GM18505 (cell line): ENCODE measurements at regions not wholly inside any gene's neighbourhood (a gene's known extent, or its start where the extent isn't known, plus 50 kb on each side); places are given as distances from the start of the nearest gene placed in this dataset.

Source experiments
- ATAC-seq: cut with Tn5 transposase; IDR thresholded peaks from one replicate; pipeline ENCODE4 v1.9.1; 2021; ENCODE audit not compliant: unreplicated experiment
- POLR2A ChIP-seq: IDR thresholded peaks from 4 replicates; pipeline ENCODE4 v1.6.1; 2011; ENCODE audit warnings: borderline replicate concordance; ENCODE audit not compliant: insufficient read depth, insufficient read length; ENCODE audit errors: extremely low read depth

DNA sequence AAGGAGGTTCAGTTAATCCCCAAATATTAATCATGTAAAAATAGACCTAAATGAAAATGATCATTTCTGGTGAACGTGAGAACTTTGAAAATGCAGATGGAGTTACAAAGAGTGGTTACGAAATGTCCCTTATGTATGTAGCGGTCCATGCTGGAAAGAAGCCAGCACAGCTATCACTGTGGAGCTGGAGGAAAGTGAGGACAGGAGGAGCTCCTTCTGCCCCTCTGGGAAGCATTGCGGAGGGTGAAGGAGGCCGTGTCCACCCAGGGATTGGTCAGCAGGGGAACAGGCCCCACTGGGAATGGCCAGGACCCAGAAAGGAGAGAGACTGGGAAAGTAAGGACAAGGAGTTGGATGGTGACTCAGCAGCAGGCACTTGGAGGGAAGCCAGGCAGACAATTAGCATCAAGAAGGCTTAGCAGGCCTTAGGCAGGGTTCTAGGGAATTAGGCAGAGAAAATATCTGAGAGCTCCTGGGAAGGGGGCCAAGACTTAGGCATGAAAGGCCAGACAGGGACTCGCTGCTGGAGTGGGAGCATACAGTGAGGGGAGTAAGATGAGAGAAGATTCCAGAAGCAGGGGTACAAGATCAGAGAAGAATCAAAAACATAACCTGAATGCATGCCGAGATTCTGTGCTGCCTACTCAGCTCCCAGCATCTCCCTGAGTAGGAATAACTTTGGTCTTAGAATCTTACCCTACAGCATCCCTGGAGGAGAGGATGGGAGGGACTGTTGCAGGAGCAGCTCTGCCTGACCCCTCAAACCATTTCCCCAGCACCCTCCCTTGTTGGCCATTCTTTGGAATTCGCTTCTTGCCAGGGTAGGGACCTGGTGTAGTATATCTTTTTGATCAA, 171.0 kb upstream of the UMPS start:
- ATAC-seq = no peak
- TF ChIP-seq POLR2A = no peak

DNA sequence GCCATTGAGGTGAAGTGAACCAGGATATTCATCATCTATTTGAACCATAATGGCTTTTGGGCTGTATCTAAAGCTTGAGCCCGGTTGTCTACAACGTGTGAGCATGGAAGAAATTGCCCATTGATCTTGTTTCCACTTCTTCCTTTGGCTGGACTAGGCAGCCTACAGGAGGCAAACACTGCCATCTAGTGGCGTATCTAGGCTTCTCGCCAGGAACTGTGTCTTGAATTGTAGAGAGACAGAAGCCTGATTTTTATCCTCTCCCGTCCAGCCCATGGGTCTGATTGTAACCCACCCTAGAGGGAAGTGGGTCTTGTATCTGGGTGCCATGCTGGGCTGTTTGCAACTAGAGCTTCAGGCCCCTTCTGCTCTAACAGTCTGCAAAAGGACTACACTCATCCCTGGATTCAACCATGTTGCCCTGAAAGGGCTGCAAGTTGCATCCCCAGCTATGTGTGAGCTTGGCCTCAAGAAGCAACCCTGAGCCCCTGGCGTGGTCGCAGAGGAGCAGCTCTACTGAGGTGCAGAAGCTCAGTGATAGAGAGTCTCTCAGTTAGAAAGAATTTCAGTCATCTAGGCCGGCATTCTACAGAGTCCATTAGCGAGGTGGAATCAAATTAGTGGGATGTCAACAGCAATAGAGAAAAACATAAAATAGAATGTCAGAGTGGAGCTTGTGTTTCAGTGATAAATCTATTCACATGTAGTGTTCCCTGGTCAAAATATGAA, 170.2 kb upstream of the UMPS start:
- no peak for TF ChIP-seq POLR2A
- ATAC-seq = no peak

DNA sequence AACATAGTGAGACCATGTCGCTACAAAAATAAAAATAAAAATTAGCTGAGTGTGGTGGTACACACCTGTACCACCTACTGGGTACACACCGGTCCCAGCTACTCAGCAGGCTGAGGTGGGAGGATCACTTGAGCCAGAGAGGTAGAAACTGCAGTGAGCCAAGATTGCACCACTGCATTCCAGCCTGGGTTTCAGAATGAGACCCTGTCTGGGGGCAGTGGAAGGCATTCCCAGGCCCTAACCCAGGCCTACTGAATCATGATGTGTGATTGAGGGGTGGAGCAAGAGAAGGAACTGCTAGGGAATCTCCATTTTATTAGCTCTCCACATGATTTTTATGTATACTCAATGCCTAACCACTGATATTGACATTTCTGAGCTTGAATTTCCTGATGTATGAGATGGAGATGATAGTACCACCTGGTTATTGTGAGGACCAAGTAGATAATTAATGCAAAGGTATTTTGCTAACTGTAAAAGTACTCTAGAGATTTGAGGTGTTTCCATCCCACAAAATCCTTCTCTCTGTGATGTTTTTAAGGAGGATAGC, 169.5 kb upstream of the UMPS start:
- ATAC-seq = no peak
- TF ChIP-seq POLR2A = no peak

DNA sequence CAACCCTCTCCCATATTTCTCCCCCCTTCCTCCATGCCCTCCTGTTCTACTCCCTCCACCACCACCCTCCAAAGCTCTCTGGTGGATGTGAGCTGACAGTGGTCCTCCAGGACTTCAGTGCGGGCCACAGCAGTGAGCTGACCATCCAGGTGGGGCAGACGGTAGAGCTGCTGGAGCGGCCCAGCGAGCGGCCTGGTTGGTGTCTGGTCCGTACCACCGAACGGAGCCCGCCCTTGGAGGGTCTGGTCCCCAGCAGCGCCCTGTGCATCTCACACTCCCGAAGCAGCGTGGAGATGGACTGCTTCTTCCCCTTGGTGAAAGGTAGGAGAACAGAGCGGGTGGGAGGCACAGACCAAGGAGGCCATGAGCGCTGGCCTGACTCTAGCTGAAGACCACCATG, 167.5 kb upstream of the UMPS start:
- no peak for TF ChIP-seq POLR2A
- ATAC-seq = no peak

DNA sequence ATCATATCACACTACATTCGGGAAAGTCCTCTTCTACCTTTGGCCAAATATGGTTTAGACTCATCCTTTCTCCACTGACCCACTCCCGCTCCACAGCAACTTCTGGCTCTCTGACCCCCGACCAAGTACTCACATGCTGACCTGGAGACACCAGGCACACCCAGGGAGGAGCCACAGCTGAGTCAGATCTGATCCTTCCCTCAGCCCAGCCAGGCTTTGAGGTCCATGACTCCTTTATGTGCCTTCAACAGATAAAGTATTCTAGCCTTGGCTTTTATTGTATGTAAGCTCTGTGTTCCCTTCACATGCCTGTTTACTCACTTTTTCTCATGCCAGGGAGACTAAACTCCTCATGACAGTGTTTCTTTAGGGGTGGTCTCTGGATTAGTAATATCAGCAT, 166.9 kb upstream of the UMPS start:
- TF ChIP-seq POLR2A = no peak
- no peak for ATAC-seq

DNA sequence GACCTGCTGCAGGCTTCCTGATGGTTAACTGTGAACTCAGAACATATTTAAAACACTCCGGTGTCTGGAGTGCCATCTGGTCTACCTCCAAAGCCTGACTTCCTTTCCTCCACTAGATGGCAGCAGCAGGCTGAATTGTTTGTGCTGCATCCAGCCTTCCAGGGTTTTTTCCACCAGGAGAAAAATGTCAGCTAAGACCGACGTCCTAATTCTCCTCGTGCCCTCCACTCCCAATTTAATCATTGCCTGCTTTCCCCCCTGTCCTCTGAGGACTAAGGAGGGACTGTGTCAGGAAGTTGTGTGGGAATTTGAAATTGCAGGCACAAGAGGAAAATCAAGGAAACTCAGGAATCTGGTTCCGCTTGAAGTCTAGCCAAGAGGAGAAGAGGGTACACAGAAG, 165.2 kb upstream of the UMPS start:
- ATAC-seq = no peak
- no peak for TF ChIP-seq POLR2A

DNA sequence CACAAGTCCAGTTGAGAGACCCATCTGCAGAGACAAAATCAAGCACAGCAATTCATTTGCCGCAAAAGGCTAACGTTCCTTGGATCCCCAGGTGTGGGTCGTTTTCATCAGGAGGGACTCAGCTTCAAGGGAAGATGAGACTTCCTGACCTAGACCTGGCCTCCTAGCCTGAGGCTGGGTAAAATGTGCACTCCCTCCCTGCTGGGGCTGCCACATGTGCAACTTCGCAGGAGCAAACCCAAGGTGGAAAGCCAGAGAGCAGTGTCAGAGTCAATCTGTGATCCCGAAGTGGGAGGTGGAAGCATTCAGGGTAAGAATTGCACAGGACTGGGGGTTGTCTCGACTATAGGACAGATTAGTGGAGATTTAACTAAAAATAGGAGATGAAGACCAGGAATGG, 164.7 kb upstream of the UMPS start:
- no peak for TF ChIP-seq POLR2A
- no peak for ATAC-seq

DNA sequence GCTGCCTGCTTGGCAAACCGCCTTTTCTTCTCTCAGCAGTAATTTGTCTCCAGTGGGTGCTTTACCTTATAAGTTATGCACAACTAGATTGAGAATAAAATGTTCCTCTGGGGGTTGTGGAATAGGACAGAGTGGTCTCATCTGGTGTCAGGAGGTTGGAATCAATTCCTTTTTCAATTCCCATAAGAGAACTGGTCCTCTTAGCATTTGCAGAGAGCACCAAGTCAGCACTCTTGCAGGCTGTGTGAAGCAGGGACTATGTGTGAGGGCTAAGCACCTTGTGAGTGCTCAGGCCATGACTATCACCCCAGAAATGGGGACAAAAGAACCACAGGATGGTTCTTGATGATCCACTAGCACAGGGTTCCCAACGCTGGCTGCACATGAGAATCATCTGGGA, 163.6 kb upstream of the UMPS start:
- ATAC-seq = no peak
- no peak for TF ChIP-seq POLR2A

DNA sequence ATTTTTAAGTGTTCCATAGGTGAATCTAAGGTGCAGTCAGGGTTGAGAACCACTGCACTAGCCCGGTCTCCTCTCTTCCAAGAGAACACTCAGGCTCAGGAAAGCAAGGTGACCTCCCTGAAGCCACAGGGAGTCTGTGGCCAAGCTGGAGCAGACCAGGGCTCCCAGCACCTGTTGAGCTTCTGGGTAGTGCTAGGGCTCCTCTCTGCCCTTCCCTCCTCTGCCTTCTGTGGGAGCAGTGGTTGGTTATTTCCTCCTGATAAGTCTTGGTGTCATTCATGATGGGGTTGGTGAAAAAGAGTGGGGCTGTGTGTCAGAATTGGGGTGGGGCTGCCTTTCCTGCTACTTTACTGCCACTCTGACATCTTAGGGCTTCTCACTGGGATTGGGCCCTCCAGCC, 163.1 kb upstream of the UMPS start:
- no peak for ATAC-seq
- no peak for TF ChIP-seq POLR2A

DNA sequence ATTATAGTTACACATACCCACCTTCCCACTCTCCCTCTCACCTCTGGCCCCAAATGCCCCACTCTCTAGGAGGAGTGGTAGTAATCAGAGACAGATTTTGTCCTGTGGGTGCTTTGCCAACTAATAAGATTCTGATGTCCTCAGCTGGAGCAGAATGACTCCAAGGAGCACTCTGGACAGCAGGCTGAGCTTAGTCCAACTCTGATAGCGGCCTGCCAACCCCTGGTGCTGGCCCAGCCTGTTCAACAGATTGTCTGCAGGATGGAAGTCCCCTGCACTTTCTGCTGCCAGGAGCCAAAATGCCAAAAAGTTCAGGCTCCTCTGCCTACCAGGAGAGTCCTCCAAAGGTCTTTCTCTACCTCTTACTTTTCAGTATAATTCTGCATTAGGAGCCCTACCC, 160.5 kb upstream of the UMPS start:
- no peak for ATAC-seq
- no peak for TF ChIP-seq POLR2A

DNA sequence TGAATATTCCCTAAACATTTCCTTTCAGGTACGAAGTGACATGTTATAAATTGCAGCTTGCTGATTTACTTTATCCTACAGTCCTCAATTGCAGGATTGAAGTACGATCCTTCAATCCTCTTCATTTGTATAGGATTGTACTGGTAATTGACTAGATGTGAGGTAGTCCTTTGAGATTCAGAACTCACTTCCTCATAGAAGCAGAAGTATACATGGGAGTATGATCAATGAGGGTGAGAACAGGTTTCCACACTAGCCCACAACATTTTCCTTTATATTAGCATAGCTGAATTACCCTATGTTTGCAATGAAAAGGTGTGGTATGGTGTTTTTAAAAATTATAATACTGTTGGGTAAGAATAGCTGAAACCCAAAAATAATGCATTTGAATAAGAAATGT, 160.0 kb upstream of the UMPS start:
- ATAC-seq = no peak

DNA sequence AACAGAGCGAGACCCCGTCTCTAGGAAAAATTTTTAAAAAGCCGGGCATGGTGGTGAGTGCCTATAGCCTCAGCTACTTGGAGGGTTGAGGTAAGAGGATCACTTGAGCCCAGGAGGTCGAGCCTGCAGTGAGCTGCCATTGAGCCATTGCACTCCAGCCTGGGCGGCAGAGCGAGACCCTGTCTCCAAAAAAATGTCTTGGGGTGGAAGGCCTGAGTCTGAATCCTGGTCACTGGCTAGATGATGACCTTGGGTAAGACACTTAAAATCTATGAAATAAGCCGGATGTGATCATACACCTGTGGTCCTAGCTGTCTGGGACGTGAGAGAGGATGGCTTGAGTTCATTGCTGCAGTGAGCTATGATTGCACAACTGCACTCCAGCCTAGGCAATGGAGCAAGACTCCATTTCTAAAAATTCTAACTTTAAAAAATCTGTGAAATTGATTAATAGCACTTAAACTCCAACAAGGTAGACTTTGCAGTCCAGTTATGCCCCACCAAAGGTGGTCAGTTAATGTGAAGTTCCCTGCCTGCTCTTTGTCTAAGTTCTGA, 157.3 kb upstream of the UMPS start:
- TF ChIP-seq POLR2A = no peak

More for the DNA sequence above, 160.0 kb upstream of the UMPS start:
- no peak for TF ChIP-seq POLR2A

DNA sequence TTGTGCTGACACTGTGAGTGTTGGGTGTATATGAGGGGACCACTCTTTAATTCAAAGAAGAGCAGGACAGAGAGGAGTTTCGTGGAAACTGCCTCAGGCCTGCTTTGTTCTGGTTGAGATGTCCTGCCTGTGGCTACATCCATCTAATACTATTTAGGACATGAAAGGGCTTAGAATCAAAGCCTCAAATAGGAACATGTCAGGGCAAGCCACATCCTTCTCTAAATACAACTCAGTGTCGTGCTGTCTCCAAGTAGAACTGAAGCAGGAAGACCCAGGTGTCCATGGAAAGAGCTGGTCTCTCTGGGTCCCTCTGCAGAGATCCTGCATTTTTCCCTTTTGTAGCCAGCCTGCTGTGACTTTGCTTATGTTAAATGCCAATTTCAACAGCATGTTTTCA, 156.2 kb upstream of the UMPS start:
- no peak for ATAC-seq

More for the DNA sequence above, 157.3 kb upstream of the UMPS start:
- no peak for ATAC-seq

More for the DNA sequence above, 156.2 kb upstream of the UMPS start:
- TF ChIP-seq POLR2A = no peak
